Right lobe of liver (tissue), 6 donors: ENCODE measurements at regions not wholly inside any gene's neighbourhood (a gene's known extent, or its start where the extent isn't known, plus 50 kb on each side); places are given as distances from the start of the nearest gene placed in this dataset.

ENCODE experiments used
- ATAC-seq, 4 donors: fragments of 200-7000 bp; cut with Tn5 transposase; one replicate each; pipeline ENCODE4 v1.9.1; 2020; ENCODE audit warnings: mild to moderate bottlenecking in 4 of 4, moderate library complexity in 4 of 4
- DNase-seq, 3 donors: peaks; one replicate each; pipeline ENCODE4 v3.0.0-alpha.2; 2020
- H3K27ac ChIP-seq, 3 donors: fragments of 200-600 bp; one replicate each; pipeline ENCODE4 v1.8.0; 2022
- H3K27me3 ChIP-seq, 2 donors: fragments of 200-600 bp; one replicate each; pipeline ENCODE4 v1.8.0; 2022
- H3K36me3 ChIP-seq, 4 donors: fragments of 200-600 bp; sonication (generic) in 1 of 4; one replicate each; pipeline versions ENCODE4 v1.5.1 to v1.8.0; 2017 to 2022; ENCODE audit warnings: control low read depth in 1 of 4
- H3K4me1 ChIP-seq, 4 donors: fragments of 200-600 bp; sonication (generic) in 1 of 4; one replicate each; pipeline versions ENCODE4 v1.5.1 to v1.8.0; 2017 to 2022; ENCODE audit warnings: control low read depth in 1 of 4
- H3K4me3 ChIP-seq, 3 donors: fragments of 200-600 bp; one replicate each; pipeline ENCODE4 v1.8.0; 2022
- H3K9me3 ChIP-seq, 4 donors: fragments of 200-600 bp; sonication (generic) in 1 of 4; one replicate each; pipeline versions ENCODE4 v1.5.1 to v1.8.0; 2017 to 2022; ENCODE audit warnings: control low read depth in 1 of 4
- POLR2A ChIP-seq: fragments of 450-650 bp; IDR thresholded peaks from one replicate; pipeline ENCODE4 v1.6.1; 2017; ENCODE audit warnings: antibody characterized with exemption, mild to moderate bottlenecking
- WGBS: methylation state at CpG from one replicate; pipeline ENCODE4 v1.1.6; 2018; ENCODE audit warnings: low coverage, low lambda C conversion rate; ENCODE audit not compliant: insufficient coverage; ENCODE audit errors: missing lambda C conversion rate; 5-methylcytosine and 5-hydroxymethylcytosine counted together
- intact Hi-C, 2 donors: fragments of 100-400 bp; cut with DNase I; formaldehyde crosslinking; loops; one replicate each; pipeline versions ENCODE4 v1.11.2 to v1.14.1; 2022
- TF ChIP-seq, protein P1 (sequence below), 4 donors: fragments of 200-600 bp in 3 of 4; fragments of 450-650 bp in 1 of 4; IDR thresholded peaks; one replicate each; pipeline versions ENCODE4 v1.5.1 to v1.8.0; 2016 to 2022; ENCODE audit warnings: antibody characterized with exemption in 4 of 4, mild to moderate bottlenecking in 2 of 4
- donor health status: DM: no; HTN: yes; CAD: no.
- donor health status: DM: no; HTN: no; CAD: no.
- donor health status: DM: no; HTN: no; CAD: no.
- donor health status: DM: no; HTN: yes; CAD: no.
- donor health status: DM: no; HTN: yes; CAD: no.

DNA sequence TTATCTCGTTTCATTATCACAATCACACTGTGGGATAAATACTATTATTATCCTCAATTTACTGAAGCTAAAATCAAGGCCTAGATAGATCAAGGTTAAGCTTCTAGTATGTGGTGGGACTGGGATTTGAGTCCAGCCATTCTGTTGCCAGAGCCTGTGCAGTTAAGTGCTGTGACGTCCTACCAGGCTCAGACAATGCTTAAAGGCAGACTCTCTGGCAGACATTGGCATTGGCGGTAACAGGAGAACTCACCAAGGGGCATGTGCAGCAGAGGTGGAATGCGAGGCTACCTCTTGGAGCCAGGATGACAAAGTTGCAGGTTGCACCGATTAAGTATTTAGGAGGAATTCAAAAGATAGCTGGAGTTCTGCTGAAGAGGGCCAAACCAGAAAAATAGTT is 155.6 kb upstream of the IFNG-AS1 start:
- no peaks in the 10 kb centered on the region for H3K9me3 ChIP-seq
- 64% methylated on average over 5 of the region's 5 CpGs for WGBS

DNA sequence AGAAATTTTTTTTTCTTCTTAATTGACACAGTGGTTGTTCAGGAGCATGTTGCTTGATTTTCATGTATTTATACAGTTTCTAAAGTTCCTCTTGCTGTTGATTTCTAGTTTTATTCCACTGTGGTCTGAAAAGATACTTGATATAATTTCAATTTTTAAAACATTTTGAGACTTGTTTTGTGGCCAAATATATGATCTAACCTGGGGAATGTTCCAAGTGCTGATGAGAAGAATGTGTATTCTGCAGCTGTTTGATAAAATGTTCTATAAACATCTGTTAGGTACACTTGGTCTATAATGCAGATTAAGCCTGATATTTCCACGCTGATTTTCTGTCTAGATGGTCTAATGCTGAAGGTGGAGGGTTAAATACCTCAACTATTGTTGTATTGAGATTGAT is 151.4 kb upstream of the IFNG-AS1 start:
- H3K27me3 ChIP-seq, result no peaks in the 10 kb centered on the region
- H3K4me3 ChIP-seq, result no peak overlapping the region
- no peak for TF ChIP-seq POLR2A
- TF ChIP-seq, protein P1, sequence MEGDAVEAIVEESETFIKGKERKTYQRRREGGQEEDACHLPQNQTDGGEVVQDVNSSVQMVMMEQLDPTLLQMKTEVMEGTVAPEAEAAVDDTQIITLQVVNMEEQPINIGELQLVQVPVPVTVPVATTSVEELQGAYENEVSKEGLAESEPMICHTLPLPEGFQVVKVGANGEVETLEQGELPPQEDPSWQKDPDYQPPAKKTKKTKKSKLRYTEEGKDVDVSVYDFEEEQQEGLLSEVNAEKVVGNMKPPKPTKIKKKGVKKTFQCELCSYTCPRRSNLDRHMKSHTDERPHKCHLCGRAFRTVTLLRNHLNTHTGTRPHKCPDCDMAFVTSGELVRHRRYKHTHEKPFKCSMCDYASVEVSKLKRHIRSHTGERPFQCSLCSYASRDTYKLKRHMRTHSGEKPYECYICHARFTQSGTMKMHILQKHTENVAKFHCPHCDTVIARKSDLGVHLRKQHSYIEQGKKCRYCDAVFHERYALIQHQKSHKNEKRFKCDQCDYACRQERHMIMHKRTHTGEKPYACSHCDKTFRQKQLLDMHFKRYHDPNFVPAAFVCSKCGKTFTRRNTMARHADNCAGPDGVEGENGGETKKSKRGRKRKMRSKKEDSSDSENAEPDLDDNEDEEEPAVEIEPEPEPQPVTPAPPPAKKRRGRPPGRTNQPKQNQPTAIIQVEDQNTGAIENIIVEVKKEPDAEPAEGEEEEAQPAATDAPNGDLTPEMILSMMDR (IDR thresholded peaks at IDR 0.05), result no peak
- no peaks in the 10 kb centered on the region for H3K36me3 ChIP-seq
- H3K27ac ChIP-seq, result no peak overlapping the region
- DNase-seq, result no peak
- 38% methylated on average over 1 of the region's 1 CpG for WGBS
- peaks cover 0 to 3% (median 0%) of the 10 kb centered on the region in 4 donors for H3K4me1 ChIP-seq
- no peaks in the 10 kb centered on the region for H3K9me3 ChIP-seq
- ATAC-seq, result no peak
- intact Hi-C loops, result no loop called here

More for the DNA sequence above, 155.6 kb upstream of the IFNG-AS1 start:
- Histone ChIP-seq H3K4me3 (no peak overlapping the region), H3K27me3 (no peaks in the 10 kb centered on the region), H3K4me1 (no peaks in the 10 kb centered on the region), H3K36me3 (no peaks in the 10 kb centered on the region), H3K27ac (no peak overlapping the region)
- no peak for DNase-seq
- intact Hi-C loops, result no loop called here
- ATAC-seq, result no peak
- TF ChIP-seq, protein P1 (IDR thresholded peaks at IDR 0.05), result no peak
- no peak for TF ChIP-seq POLR2A

DNA sequence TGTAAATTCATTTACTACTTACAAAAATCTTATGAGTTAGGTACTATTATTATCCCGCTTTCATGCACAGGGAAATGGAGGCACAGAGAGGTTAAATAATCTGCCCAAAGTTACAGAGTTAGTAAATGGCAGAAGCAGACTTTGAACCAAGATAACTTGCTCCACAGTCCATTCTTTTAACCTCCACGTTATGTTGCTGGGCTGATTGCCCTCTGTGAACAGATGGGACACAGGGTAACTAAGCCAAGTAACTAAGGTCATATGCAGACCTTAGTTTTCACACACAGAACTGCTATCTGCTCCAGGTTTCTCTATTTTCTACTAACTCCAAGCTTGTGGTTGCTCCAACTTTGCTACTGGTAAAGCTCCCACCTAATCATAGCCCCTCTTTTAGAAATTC is 147.1 kb upstream of the IFNG-AS1 start:
- 42% methylated on average over 2 of the region's 2 CpGs for WGBS
- H3K36me3 ChIP-seq, result no peaks in the 10 kb centered on the region
- no peaks in the 10 kb centered on the region for H3K27me3 ChIP-seq
- no peak overlapping the region for H3K27ac ChIP-seq
- TF ChIP-seq POLR2A, result no peak
- TF ChIP-seq, protein P1 (IDR thresholded peaks at IDR 0.05), result no peak
- intact Hi-C loops, result no loop called here
- H3K4me3 ChIP-seq, result no peak overlapping the region
- DNase-seq, result peak in 1 of 3 donors; percentile 71
- no peaks in the 10 kb centered on the region for H3K9me3 ChIP-seq
- H3K4me1 ChIP-seq, result peaks cover 0 to 3% (median 0%) of the 10 kb centered on the region in 4 donors
- peak; percentile 53 to 95 (median 68) for ATAC-seq

DNA sequence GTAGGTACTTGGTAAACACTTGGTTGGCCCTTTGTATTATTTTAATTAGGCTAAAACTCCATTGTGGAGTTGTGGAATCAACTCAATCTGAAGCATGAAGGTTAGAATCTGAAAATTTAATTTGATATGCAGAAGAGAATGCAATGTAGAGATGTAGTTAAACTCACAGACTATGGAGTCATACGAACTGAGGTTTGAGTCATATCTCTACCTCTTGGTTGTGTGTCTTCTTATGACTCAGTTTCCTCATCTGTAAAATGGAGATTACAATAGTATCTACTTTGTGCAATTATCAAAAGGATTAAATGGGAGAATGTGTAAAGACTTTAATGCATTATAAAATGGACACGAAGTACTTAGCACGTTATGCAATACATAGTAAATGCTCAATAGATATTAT is 146.0 kb upstream of the IFNG-AS1 start:
- 75% methylated on average over 3 of the region's 3 CpGs for WGBS
- peaks cover 0 to 3% (median 0%) of the 10 kb centered on the region in 4 donors for H3K4me1 ChIP-seq
- no peaks in the 10 kb centered on the region for H3K27me3 ChIP-seq
- intact Hi-C loops, result no loop called here
- H3K4me3 ChIP-seq, result no peak overlapping the region
- no peak overlapping the region for H3K27ac ChIP-seq
- no peak for DNase-seq
- H3K36me3 ChIP-seq, result no peaks in the 10 kb centered on the region
- ATAC-seq, result no peak
- no peak for TF ChIP-seq POLR2A
- TF ChIP-seq, protein P1 (IDR thresholded peaks at IDR 0.05), result no peak
- H3K9me3 ChIP-seq, result no peaks in the 10 kb centered on the region

DNA sequence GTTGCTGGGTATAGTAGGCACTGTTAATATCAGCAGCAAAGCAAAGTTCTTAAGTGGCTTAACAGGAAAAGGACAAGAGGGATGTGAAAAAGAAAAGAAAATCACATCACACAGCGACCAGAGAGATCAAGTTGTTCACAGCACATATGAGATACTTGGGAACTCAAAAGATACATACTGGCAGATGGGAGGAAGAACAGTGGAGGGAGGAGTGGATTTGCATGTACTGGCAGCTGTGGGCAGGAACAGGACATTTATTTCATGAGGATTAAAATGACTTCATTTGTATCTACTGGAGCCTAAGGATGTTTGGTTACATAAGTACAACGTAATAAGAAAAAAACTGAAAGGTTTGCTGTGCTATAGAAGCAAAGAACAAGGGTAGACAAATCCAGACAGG is 136.5 kb upstream of the IFNG-AS1 start:
- Histone ChIP-seq H3K36me3 (no peaks in the 10 kb centered on the region), H3K27ac (no peak overlapping the region), H3K9me3 (no peaks in the 10 kb centered on the region), H3K4me3 (no peak overlapping the region), H3K27me3 (no peaks in the 10 kb centered on the region), H3K4me1 (no peaks in the 10 kb centered on the region)
- ATAC-seq (no peak), DNase-seq (no peak)
- WGBS, result 22% methylated on average over 2 of the region's 2 CpGs
- TF ChIP-seq POLR2A, result no peak
- TF ChIP-seq, protein P1 (IDR thresholded peaks at IDR 0.05), result no peak
- intact Hi-C loops, result no loop called here
